PC-9 (cell line): ENCODE measurements at regions not wholly inside any gene's neighbourhood (a gene's known extent, or its start where the extent isn't known, plus 50 kb on each side); places are given as distances from the start of the nearest gene placed in this dataset.

Experiments used
- BruUV-seq: library from RNA; stranded (reverse); fragments of 400-500 nt; replicated peaks from 2 replicates; lab custom pipeline; 2021; lab: Mats Ljungman, UMichigan
- CTCF ChIA-PET: fragments of 300-600 bp; sonication (Branson Sonifier 250); formaldehyde crosslinking; loops from one replicate; lab custom pipeline; 2022; ENCODE audit warnings: antibody characterized with exemption; lab: Charles Lee
- POLR2A ChIA-PET: fragments of 300-600 bp; sonication (Branson Sonifier 250); formaldehyde crosslinking; loops from one replicate; lab custom pipeline; 2022; ENCODE audit warnings: antibody characterized with exemption; ENCODE audit not compliant: unreplicated experiment; lab: Charles Lee
- DNase-seq, 2 experiments: peaks; one replicate each; pipeline versions ENCODE4 v3.0.0 to v3.0.0-alpha.2; 2015 to 2022; ENCODE audit warnings: mixed read lengths in 1 of 2
- H2AFZ ChIP-seq: fragments of 200-600 bp; sonication (generic); 2 replicates; pipeline ENCODE4 v1.8.1; 2017; ENCODE audit warnings: antibody characterized with exemption
- H3F3A ChIP-seq: fragments of 200-600 bp; sonication (generic); 2 replicates; pipeline ENCODE4 v1.8.1; 2017; ENCODE audit warnings: antibody characterized with exemption, mild to moderate bottlenecking, low read depth; ENCODE audit not compliant: insufficient read depth
- H3K27ac ChIP-seq: fragments of 200-600 bp; sonication (generic); 2 replicates; pipeline ENCODE4 v1.6.1; 2016; ENCODE audit warnings: mixed run types
- H3K27me3 ChIP-seq: fragments of 200-600 bp; sonication (generic); 2 replicates; pipeline ENCODE4 v1.6.1; 2016; ENCODE audit warnings: low read depth, mixed run types; ENCODE audit not compliant: insufficient read depth
- H3K36me3 ChIP-seq: fragments of 200-600 bp; sonication (generic); 2 replicates; pipeline ENCODE4 v1.6.1; 2016; ENCODE audit warnings: low read depth, mixed run types
- H3K4me1 ChIP-seq: fragments of 200-600 bp; sonication (generic); replicated peaks from 2 replicates; pipeline ENCODE4 v1.6.1; 2016; ENCODE audit warnings: mixed run types; ENCODE audit not compliant: insufficient read depth
- H3K4me2 ChIP-seq: fragments of 200-600 bp; sonication (generic); 2 replicates; pipeline ENCODE4 v1.6.1; 2017; ENCODE audit warnings: mixed run types
- H3K4me3 ChIP-seq: fragments of 200-600 bp; sonication (generic); 2 replicates; pipeline ENCODE4 v1.6.1; 2016; ENCODE audit warnings: mixed run types
- H3K79me2 ChIP-seq: fragments of 200-600 bp; sonication (generic); 2 replicates; pipeline ENCODE4 v1.6.1; 2017; ENCODE audit warnings: low read depth, mixed run types
- H3K9me2 ChIP-seq: fragments of 200-600 bp; sonication (generic); 2 replicates; pipeline ENCODE4 v1.8.1; 2017; ENCODE audit warnings: mild to moderate bottlenecking; ENCODE audit not compliant: insufficient read depth
- H3K9me3 ChIP-seq: fragments of 200-600 bp; sonication (generic); 2 replicates; pipeline ENCODE4 v1.8.1; 2016; ENCODE audit warnings: low read depth; ENCODE audit not compliant: insufficient read depth
- H4K20me1 ChIP-seq: fragments of 200-600 bp; sonication (generic); 2 replicates; pipeline ENCODE4 v1.8.1; 2017; ENCODE audit not compliant: insufficient read depth
- EZH2 ChIP-seq: fragments of 200-600 bp; sonication (generic); IDR thresholded peaks from 2 replicates; pipeline ENCODE4 v1.8.0; 2017; ENCODE audit warnings: antibody characterized with exemption, low read depth
- intact Hi-C: fragments of 100-400 bp; cut with micrococcal nuclease; formaldehyde crosslinking; loops from one replicate; pipeline ENCODE4 v1.10.0; 2022; ENCODE audit not compliant: unreplicated experiment
- TF ChIP-seq, protein P1 (sequence below): fragments of 200-600 bp; sonication (generic); conservative IDR thresholded peaks from 2 replicates; pipeline ENCODE4 v1.6.1; 2017; ENCODE audit warnings: mixed run types, antibody characterized with exemption, mild to moderate bottlenecking, moderate library complexity

- no peak for DNase-seq
- CTCF ChIA-PET, result no interaction called here
- Histone ChIP-seq H3K4me3 (no peak overlapping the region), H3K27ac (no peak overlapping the region), H3K9me3 (no peaks in the 10 kb centered on the region), H3K4me1 (no peaks in the 10 kb centered on the region), H3K4me2 (no peak overlapping the region), H4K20me1 (no peaks in the 10 kb centered on the region), H3F3A (no peaks in the 10 kb centered on the region), H3K9me2 (no peaks in the 10 kb centered on the region), H3K79me2 (no peaks in the 10 kb centered on the region), H3K27me3 (no peaks in the 10 kb centered on the region), H3K36me3 (no peaks in the 10 kb centered on the region), H2AFZ (no peak overlapping the region)
- TF ChIP-seq, protein P1, sequence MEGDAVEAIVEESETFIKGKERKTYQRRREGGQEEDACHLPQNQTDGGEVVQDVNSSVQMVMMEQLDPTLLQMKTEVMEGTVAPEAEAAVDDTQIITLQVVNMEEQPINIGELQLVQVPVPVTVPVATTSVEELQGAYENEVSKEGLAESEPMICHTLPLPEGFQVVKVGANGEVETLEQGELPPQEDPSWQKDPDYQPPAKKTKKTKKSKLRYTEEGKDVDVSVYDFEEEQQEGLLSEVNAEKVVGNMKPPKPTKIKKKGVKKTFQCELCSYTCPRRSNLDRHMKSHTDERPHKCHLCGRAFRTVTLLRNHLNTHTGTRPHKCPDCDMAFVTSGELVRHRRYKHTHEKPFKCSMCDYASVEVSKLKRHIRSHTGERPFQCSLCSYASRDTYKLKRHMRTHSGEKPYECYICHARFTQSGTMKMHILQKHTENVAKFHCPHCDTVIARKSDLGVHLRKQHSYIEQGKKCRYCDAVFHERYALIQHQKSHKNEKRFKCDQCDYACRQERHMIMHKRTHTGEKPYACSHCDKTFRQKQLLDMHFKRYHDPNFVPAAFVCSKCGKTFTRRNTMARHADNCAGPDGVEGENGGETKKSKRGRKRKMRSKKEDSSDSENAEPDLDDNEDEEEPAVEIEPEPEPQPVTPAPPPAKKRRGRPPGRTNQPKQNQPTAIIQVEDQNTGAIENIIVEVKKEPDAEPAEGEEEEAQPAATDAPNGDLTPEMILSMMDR, result no peak
- no peak for TF ChIP-seq EZH2
- POLR2A ChIA-PET, result no interaction called here
- intact Hi-C loops, result no loop called here
- no TSS peak for BruUV-seq
These were observed 427.9 kb upstream of the ADAMTSL1 start for GRCh38 chr9:18046068-18046467.

GRCh38 chr9:18051638-18052037, 422.3 kb upstream of the ADAMTSL1 start:
- no peaks in the 10 kb centered on the region for H3K36me3 ChIP-seq
- H2AFZ ChIP-seq, result no peak overlapping the region
- DNase-seq, result no peak
- no peak overlapping the region for H3K27ac ChIP-seq
- H3K27me3 ChIP-seq, result no peaks in the 10 kb centered on the region
- intact Hi-C loops, result no loop called here
- TF ChIP-seq, protein P1, result no peak
- no peak for TF ChIP-seq EZH2
- H3K79me2 ChIP-seq, result no peaks in the 10 kb centered on the region
- ChIA-PET CTCF (no interaction called here), POLR2A (no interaction called here)
- H3K9me3 ChIP-seq, result no peaks in the 10 kb centered on the region
- H3K9me2 ChIP-seq, result no peaks in the 10 kb centered on the region
- BruUV-seq, result no TSS peak
- H3K4me2 ChIP-seq, result no peak overlapping the region
- no peak overlapping the region for H3K4me3 ChIP-seq
- H3F3A ChIP-seq, result no peaks in the 10 kb centered on the region
- no peaks in the 10 kb centered on the region for H4K20me1 ChIP-seq
- H3K4me1 ChIP-seq, result no peaks in the 10 kb centered on the region

GRCh38 chr9:18052060-18052459, 421.9 kb upstream of the ADAMTSL1 start:
- POLR2A ChIA-PET, result no interaction called here
- TF ChIP-seq EZH2, result no peak
- TF ChIP-seq, protein P1, result no peak

More at GRCh38 chr9:18052060-18052459, 421.9 kb upstream of the ADAMTSL1 start:
- H3K4me3 ChIP-seq, result no peak overlapping the region
- H3K4me2 ChIP-seq, result no peak overlapping the region
- no peaks in the 10 kb centered on the region for H3F3A ChIP-seq
- H3K4me1 ChIP-seq, result no peaks in the 10 kb centered on the region
- H3K9me3 ChIP-seq, result no peaks in the 10 kb centered on the region
- H3K79me2 ChIP-seq, result no peaks in the 10 kb centered on the region
- DNase-seq, result no peak
- no peak overlapping the region for H3K27ac ChIP-seq
- no TSS peak for BruUV-seq
- H3K36me3 ChIP-seq, result no peaks in the 10 kb centered on the region
- intact Hi-C loops, result no loop called here
- CTCF ChIA-PET, result no interaction called here
- H4K20me1 ChIP-seq, result no peaks in the 10 kb centered on the region
- H2AFZ ChIP-seq, result no peak overlapping the region
- H3K27me3 ChIP-seq, result no peaks in the 10 kb centered on the region
- H3K9me2 ChIP-seq, result no peaks in the 10 kb centered on the region
